Spinal cord (tissue), 9 donors: ENCODE measurements at regions not wholly inside any gene's neighbourhood (a gene's known extent, or its start where the extent isn't known, plus 50 kb on each side); places are given as distances from the start of the nearest gene placed in this dataset.
"Not testable (repeated sequence)": the region's sequence is repeated elsewhere in the genome, so short reads cannot be mapped to it uniquely, and the experiment has no call there.

Experiments used
- DNase-seq, 6 donors: peaks; one replicate each; pipeline versions ENCODE4 v3.0.0 to v3.0.0-alpha.2; 2013 to 2015; ENCODE audit warnings: low spot score in 6 of 6, low read depth in 4 of 6
- H3K27ac ChIP-seq: one replicate; pipeline ENCODE4 v1.5.1; 2013; ENCODE audit warnings: low read depth, low read length, control low read depth
- H3K27me3 ChIP-seq: one replicate; pipeline ENCODE4 v1.6.1; 2013; ENCODE audit warnings: low read length; ENCODE audit not compliant: control insufficient read depth, insufficient read depth
- H3K36me3 ChIP-seq: one replicate; pipeline ENCODE4 v1.6.1; 2013; ENCODE audit warnings: low read length; ENCODE audit not compliant: control insufficient read depth, insufficient read depth
- H3K4me1 ChIP-seq: one replicate; pipeline ENCODE4 v1.6.1; 2013; ENCODE audit warnings: low read length; ENCODE audit not compliant: control insufficient read depth, insufficient read depth
- H3K4me3 ChIP-seq: one replicate; pipeline ENCODE4 v1.5.1; 2013; ENCODE audit warnings: low read depth, low read length, control low read depth
- H3K9me3 ChIP-seq: one replicate; pipeline ENCODE4 v1.6.1; 2013; ENCODE audit warnings: low read length; ENCODE audit not compliant: control insufficient read depth, insufficient read depth
- WGBS: methylation state at CpG from one replicate; pipeline ENCODE4 v1.1.5; 2013; ENCODE audit warnings: missing lambda C conversion rate; ENCODE audit not compliant: insufficient coverage; 5-methylcytosine and 5-hydroxymethylcytosine counted together
- donor health status: healthy.

GRCh38 chr4:12924728-12925320 is 559.3 kb downstream of the RAB28 start:
- no peak overlapping the region for H3K27ac ChIP-seq
- no peaks in the 10 kb centered on the region for H3K4me1 ChIP-seq
- no peak for DNase-seq
- no peaks in the 10 kb centered on the region for H3K27me3 ChIP-seq
- no peaks in the 10 kb centered on the region for H3K9me3 ChIP-seq
- WGBS: 90% methylated on average over 2 of the region's 2 CpGs
- H3K36me3 ChIP-seq: no peaks in the 10 kb centered on the region
- H3K4me3 ChIP-seq: no peak overlapping the region

GRCh38 chr4:12924253-12924652 is 559.9 kb downstream of the RAB28 start:
- Histone ChIP-seq H3K27ac (no peak overlapping the region), H3K9me3 (no peaks in the 10 kb centered on the region), H3K36me3 (no peaks in the 10 kb centered on the region), H3K4me3 (no peak overlapping the region), H3K4me1 (no peaks in the 10 kb centered on the region), H3K27me3 (no peaks in the 10 kb centered on the region)
- no peak for DNase-seq
- WGBS: 82% methylated on average over 3 of the region's 4 CpGs

- DNase-seq: no peak
- no peaks in the 10 kb centered on the region for H3K4me1 ChIP-seq
- WGBS: 95% methylated on average over 2 of the region's 2 CpGs
- H3K36me3 ChIP-seq: no peaks in the 10 kb centered on the region
- no peak overlapping the region for H3K27ac ChIP-seq
- H3K9me3 ChIP-seq: peaks cover 3% of the 10 kb centered on the region
- no peaks in the 10 kb centered on the region for H3K27me3 ChIP-seq
- no peak overlapping the region for H3K4me3 ChIP-seq
Measured at GRCh38 chr4:12912896-12913418, 571.2 kb downstream of the RAB28 start.

- Histone ChIP-seq H3K4me1 (no peaks in the 10 kb centered on the region), H3K9me3 (peaks cover 3% of the 10 kb centered on the region), H3K27me3 (no peaks in the 10 kb centered on the region), H3K36me3 (no peaks in the 10 kb centered on the region), H3K4me3 (no peak overlapping the region), H3K27ac (no peak overlapping the region)
- DNase-seq: peak in 1 of 6 donors; percentile 35
- WGBS: 86% methylated on average over 1 of the region's 1 CpG
Measured at GRCh38 chr4:12911750-12912358, 572.3 kb downstream of the RAB28 start.

GRCh38 chr4:12903640-12904039 is 580.5 kb downstream of the RAB28 start:
- H3K4me3 ChIP-seq, H3K36me3 ChIP-seq, H3K9me3 ChIP-seq, H3K27ac ChIP-seq, H3K27me3 ChIP-seq, H3K4me1 ChIP-seq, DNase-seq: not testable (repeated sequence)
- 86% methylated on average over 14 of the region's 15 CpGs for WGBS

- Histone ChIP-seq H3K27ac (no peak overlapping the region), H3K4me3 (no peak overlapping the region), H3K9me3 (no peaks in the 10 kb centered on the region), H3K27me3 (no peaks in the 10 kb centered on the region), H3K36me3 (no peaks in the 10 kb centered on the region), H3K4me1 (no peaks in the 10 kb centered on the region)
- whole genome bisulfite sequencing: 80% methylated on average over 1 of the region's 2 CpGs
- no peak for DNase-seq
Measured at GRCh38 chr4:12902735-12903134, 581.4 kb downstream of the RAB28 start.

- WGBS: 80% methylated on average over 1 of the region's 4 CpGs
- peak in 1 of 6 donors; percentile 28 for DNase-seq
- H3K27me3 ChIP-seq: no peaks in the 10 kb centered on the region
- no peaks in the 10 kb centered on the region for H3K4me1 ChIP-seq
- H3K4me3 ChIP-seq: no peak overlapping the region
- no peaks in the 10 kb centered on the region for H3K36me3 ChIP-seq
- H3K27ac ChIP-seq: no peak overlapping the region
- H3K9me3 ChIP-seq: no peaks in the 10 kb centered on the region
Measured at GRCh38 chr4:12897954-12898353, 586.2 kb downstream of the RAB28 start.

- no CpG with 5 or more reads among the region's 1 CpG for WGBS
- no peaks in the 10 kb centered on the region for H3K9me3 ChIP-seq
Measured at GRCh38 chr4:12894062-12894461, 590.1 kb downstream of the RAB28 start.

GRCh38 chr4:12889054-12889453 is 595.1 kb downstream of the RAB28 start:
- Histone ChIP-seq H3K27me3 (no peaks in the 10 kb centered on the region), H3K4me1 (no peaks in the 10 kb centered on the region), H3K9me3 (no peaks in the 10 kb centered on the region), H3K27ac (no peak overlapping the region), H3K4me3 (no peak overlapping the region), H3K36me3 (no peaks in the 10 kb centered on the region)
- WGBS: 82% methylated on average over 3 of the region's 3 CpGs
- no peak for DNase-seq

More at GRCh38 chr4:12894062-12894461, 590.1 kb downstream of the RAB28 start:
- no peaks in the 10 kb centered on the region for H3K36me3 ChIP-seq
- H3K4me3 ChIP-seq: no peak overlapping the region
- no peak for DNase-seq
- H3K27ac ChIP-seq: no peak overlapping the region
- H3K4me1 ChIP-seq: no peaks in the 10 kb centered on the region
- H3K27me3 ChIP-seq: no peaks in the 10 kb centered on the region
